Nucleus accumbens (tissue), 56 donors: ENCODE measurements at regions not wholly inside any gene's neighbourhood (a gene's known extent, or its start where the extent isn't known, plus 50 kb on each side); places are given as distances from the start of the nearest gene placed in this dataset.
"Not testable (repeated sequence)": the region's sequence is repeated elsewhere in the genome, so short reads cannot be mapped to it uniquely, and the experiment has no call there.

Experiments
- DNase-seq, 56 donors: peaks; one replicate each; lab custom pipeline; 2025; lab: John Stamatoyannopoulos, UW

GRCh38 chr6:125421836-125422235 is 120.1 kb upstream of the HDDC2 start:
- peak in 31 of 56 donors; percentile 2 to 84 (median 14) for DNase-seq

GRCh38 chr6:125423047-125423446 is 121.3 kb upstream of the HDDC2 start:
- no peak for DNase-seq

- no peak for DNase-seq
Measured at GRCh38 chr6:125431971-125432370, 130.2 kb upstream of the HDDC2 start.

GRCh38 chr6:125432963-125433362 is 131.2 kb upstream of the HDDC2 start:
- no peak for DNase-seq

GRCh38 chr6:125434760-125435159 is 133.0 kb upstream of the HDDC2 start:
- DNase-seq, result no peak

GRCh38 chr6:125439512-125439911 is 137.7 kb upstream of the HDDC2 start:
- no peak for DNase-seq

- DNase-seq, result peak in 24 of 56 donors; percentile 1 to 39 (median 11)
Measured at GRCh38 chr6:125444006-125444923, 142.5 kb upstream of the HDDC2 start.

GRCh38 chr6:125445054-125445453 is 143.3 kb upstream of the HDDC2 start:
- peak in 24 of 56 donors; percentile 2 to 55 (median 22) for DNase-seq

GRCh38 chr6:125446011-125446410 is 144.2 kb upstream of the HDDC2 start:
- no peak for DNase-seq

GRCh38 chr6:125451750-125452149 is 150.0 kb upstream of the HDDC2 start:
- DNase-seq, result no peak

GRCh38 chr6:125453516-125453915 is 151.7 kb upstream of the HDDC2 start:
- no peak for DNase-seq

GRCh38 chr6:125454351-125454750 is 152.6 kb upstream of the HDDC2 start:
- DNase-seq, result no peak

- not testable (repeated sequence) for DNase-seq
Measured at GRCh38 chr6:125458493-125458892, 156.7 kb upstream of the HDDC2 start.

GRCh38 chr6:125465332-125465731 is 163.6 kb upstream of the HDDC2 start:
- not testable (repeated sequence) for DNase-seq

- DNase-seq, result no peak
Measured at GRCh38 chr6:125469915-125470314, 168.1 kb upstream of the HDDC2 start.

GRCh38 chr6:125471667-125472066 is 169.9 kb upstream of the HDDC2 start:
- DNase-seq, result no peak

GRCh38 chr6:125474061-125474460 is 172.3 kb upstream of the HDDC2 start:
- DNase-seq, result no peak

GRCh38 chr6:125477156-125477555 is 175.4 kb upstream of the HDDC2 start:
- no peak for DNase-seq

- DNase-seq, result no peak
Measured at GRCh38 chr6:125477844-125478243, 176.1 kb upstream of the HDDC2 start.

- DNase-seq, result no peak
Measured at GRCh38 chr6:125480146-125480545, 178.4 kb upstream of the HDDC2 start.

GRCh38 chr6:125480571-125480970 is 178.8 kb upstream of the HDDC2 start:
- no peak for DNase-seq

- no peak for DNase-seq
Measured at GRCh38 chr6:125481056-125481455, 179.3 kb upstream of the HDDC2 start.
